ENCODE measurements at regions not wholly inside any gene's neighbourhood (a gene's known extent, or its start where the extent isn't known, plus 50 kb on each side); places are given as distances from the start of the nearest gene placed in this dataset.

DNA sequence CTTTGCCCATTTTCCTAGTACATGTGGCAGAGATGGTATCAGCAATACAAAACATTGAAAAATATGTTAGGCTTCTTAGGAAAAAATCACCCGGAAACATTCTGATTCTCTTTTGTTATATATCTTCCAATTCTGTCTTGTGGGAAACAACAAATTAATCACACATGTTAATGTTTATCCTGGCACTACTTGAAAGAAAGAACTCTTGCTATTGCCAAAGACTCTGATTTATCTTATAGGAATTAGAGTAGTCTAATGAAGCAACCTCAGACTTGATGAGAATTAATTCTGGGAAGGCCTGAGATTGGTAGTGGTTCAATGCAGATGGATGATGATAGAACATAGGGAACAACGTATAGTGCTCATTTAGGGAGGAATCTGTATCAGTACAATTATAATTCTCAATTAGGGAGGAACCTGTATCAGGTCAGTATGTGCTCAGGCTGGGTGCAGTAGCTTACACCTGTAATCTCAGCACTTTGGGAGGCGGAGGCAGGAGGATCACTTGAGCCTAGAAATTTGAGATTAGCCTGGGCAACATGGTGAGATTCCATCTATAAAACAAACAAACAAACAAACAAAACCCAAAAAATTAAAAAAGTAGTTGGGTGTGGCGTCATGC is 50.7 kb downstream of the TAS2R16 start:
- DNase-seq (ENCODE audit: low read depth, low spot score), result peak; percentile 1

DNA sequence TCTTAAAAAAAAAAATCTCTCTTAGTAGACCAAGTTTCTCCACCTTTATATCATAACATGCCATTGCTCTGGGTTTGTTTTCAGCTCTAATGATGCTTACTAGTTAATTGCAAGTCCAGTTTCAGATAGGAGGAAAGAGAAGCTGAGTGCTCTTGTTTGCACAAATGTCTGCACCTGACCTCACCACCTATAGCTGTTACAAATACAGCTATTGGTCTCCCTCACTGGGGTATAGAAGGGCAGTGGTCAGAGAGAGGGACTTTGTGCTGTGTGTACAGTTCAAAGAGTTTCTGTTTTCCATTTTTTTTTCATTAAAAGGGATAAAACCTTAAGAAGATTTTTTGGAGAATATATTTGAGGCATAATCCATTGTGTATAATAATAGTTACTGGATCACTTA is 52.7 kb downstream of the TAS2R16 start:
- DNase-seq (ENCODE audit: low read depth, low spot score), result no peak

DNA sequence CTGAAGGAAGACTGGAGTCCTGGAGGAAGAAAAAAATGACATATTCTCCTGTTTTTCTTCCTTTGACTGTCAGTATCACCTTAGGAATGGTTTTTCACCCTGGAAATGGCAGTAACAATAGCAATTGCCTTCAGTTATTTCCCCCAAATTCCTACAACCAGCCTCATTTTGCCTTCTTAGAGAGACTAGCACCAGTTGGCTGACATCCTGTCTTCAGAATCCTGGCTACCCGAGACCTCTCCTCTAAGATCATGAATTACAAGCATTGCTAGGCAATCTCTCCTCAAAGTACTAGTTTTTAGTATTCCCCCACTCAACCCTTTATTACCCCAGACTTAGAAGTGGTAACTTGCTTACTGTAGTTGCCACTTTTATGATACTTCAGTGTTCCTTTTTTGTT is 53.4 kb downstream of the TAS2R16 start:
- no peak for DNase-seq (ENCODE audit: low read depth, low spot score)

Measured in pulmonary artery endothelial cell (primary cell).